WTC11 (cell line): ENCODE measurements at regions not wholly inside any gene's neighbourhood (a gene's known extent, or its start where the extent isn't known, plus 50 kb on each side); places are given as distances from the start of the nearest gene placed in this dataset.

ENCODE experiments used
- GABPB1 ChIP-seq: sonication (generic); formaldehyde crosslinking; IDR thresholded peaks from 2 replicates; pipeline ENCODE4 v1.8.1; 2023; ENCODE audit warnings: mild to moderate bottlenecking, missing genetic modification reagents
- OVOL2 ChIP-seq: fragments of 250-450 bp; sonication (Bioruptor Pico); IDR thresholded peaks from 2 replicates; pipeline ENCODE4 v1.9.0; 2021; ENCODE audit warnings: mild to moderate bottlenecking, borderline replicate concordance
- SMAD3 ChIP-seq: sonication (generic); formaldehyde crosslinking; IDR thresholded peaks from 2 replicates; pipeline ENCODE4 v1.8.0; 2022; ENCODE audit warnings: missing genetic modification reagents, mild to moderate bottlenecking, borderline replicate concordance
- SP1 ChIP-seq: sonication (generic); formaldehyde crosslinking; conservative IDR thresholded peaks from 2 replicates; pipeline ENCODE4 v1.8.1; 2022; ENCODE audit warnings: missing genetic modification reagents
- TF ChIP-seq, protein P1 (sequence below): fragments of 200-600 bp; IDR thresholded peaks from 2 replicates; pipeline ENCODE4 v1.8.0; 2022; ENCODE audit warnings: antibody characterized with exemption
- TF ChIP-seq, protein P2 (sequence below): fragments of 250-450 bp; sonication (Bioruptor Pico); conservative IDR thresholded peaks from 2 replicates; pipeline ENCODE4 v1.9.0; 2021; ENCODE audit warnings: mild to moderate bottlenecking
- TF ChIP-seq, protein P3 (sequence below): sonication (generic); formaldehyde crosslinking; IDR thresholded peaks from 2 replicates; pipeline ENCODE4 v1.8.1; 2023; ENCODE audit warnings: mild to moderate bottlenecking, missing genetic modification reagents, moderate library complexity
- TF ChIP-seq, protein P4 (sequence below): sonication (generic); formaldehyde crosslinking; IDR thresholded peaks from 2 replicates; pipeline ENCODE4 v1.8.1; 2022; ENCODE audit warnings: low read depth, missing genetic modification reagents, borderline replicate concordance
- TF ChIP-seq, protein P5 (sequence below): sonication (generic); formaldehyde crosslinking; IDR thresholded peaks from 2 replicates; pipeline ENCODE4 v1.8.1; 2023; ENCODE audit warnings: mild to moderate bottlenecking, missing genetic modification reagents

DNA sequence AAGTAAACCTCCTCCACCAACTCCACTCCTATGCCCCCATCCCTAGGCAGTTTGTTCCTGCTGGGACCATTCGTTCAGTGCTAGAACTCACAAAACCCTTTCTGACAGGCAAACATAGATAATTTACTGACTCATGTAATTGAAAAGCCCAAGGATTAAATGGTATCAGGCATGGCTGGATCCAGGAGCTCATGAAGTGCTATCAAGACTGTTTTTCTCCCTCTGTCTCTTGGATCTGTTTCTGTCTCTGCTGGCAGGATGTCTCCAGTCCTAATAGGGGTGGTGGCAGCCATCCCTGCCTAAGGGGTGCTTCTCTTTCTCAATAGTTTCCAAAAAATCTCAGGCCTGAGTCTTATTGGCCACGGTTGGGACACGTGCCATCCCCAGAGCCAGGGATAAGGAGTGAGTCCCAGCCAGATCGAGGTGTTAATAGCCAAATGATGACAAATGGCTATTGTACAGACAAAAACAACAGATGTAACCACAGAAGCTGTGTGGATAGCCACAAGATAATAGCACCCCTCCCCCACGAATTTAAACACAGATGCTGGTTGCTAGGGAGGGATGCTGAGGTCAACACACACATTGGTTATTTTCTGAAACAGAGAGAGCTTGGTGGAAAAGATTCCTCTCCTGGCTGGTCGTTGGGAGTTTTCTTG is 168.6 kb downstream of the SHQ1 start:
- TF ChIP-seq, protein P1, sequence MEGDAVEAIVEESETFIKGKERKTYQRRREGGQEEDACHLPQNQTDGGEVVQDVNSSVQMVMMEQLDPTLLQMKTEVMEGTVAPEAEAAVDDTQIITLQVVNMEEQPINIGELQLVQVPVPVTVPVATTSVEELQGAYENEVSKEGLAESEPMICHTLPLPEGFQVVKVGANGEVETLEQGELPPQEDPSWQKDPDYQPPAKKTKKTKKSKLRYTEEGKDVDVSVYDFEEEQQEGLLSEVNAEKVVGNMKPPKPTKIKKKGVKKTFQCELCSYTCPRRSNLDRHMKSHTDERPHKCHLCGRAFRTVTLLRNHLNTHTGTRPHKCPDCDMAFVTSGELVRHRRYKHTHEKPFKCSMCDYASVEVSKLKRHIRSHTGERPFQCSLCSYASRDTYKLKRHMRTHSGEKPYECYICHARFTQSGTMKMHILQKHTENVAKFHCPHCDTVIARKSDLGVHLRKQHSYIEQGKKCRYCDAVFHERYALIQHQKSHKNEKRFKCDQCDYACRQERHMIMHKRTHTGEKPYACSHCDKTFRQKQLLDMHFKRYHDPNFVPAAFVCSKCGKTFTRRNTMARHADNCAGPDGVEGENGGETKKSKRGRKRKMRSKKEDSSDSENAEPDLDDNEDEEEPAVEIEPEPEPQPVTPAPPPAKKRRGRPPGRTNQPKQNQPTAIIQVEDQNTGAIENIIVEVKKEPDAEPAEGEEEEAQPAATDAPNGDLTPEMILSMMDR, result no peak
- TF ChIP-seq SMAD3 (no peak), SP1 (CRISPR knock-in tag) (no peak), GABPB1 (CRISPR knock-in tag) (no peak), OVOL2 (CRISPR knock-in tag) (no peak)
- TF ChIP-seq, protein P2, sequence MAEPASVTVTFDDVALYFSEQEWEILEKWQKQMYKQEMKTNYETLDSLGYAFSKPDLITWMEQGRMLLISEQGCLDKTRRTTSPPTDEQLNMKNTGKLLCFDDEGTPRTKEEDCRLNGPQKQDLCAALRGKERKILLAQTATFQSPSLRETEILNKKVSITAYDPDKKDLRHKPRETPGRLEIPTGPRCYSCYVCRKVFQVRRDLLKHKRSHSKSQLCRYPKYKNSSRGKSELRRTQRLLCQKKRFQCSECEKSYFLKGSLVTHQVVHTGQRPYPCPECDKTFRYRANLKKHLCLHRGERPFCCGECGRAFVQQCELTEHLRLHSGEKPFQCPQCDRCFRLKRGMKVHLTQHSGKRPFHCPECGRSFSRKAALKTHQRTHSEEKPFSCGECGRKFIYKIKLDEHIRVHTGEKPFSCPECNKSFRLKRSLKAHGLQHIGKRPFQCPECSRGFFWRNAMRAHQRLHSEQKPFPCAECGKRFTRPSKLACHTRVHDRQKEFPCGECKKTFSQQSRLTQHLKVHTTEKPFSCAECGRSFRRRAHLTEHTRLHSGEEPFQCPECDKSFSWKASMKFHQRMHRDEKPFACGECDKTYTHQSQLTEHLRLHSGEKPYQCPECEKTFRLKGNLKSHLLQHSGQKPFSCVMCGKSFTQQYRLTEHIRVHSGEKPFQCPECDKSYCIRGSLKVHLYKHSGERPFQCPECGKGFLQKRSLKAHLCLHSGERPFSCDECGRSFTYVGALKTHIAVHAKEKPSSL, result no peak
- TF ChIP-seq, protein P3, sequence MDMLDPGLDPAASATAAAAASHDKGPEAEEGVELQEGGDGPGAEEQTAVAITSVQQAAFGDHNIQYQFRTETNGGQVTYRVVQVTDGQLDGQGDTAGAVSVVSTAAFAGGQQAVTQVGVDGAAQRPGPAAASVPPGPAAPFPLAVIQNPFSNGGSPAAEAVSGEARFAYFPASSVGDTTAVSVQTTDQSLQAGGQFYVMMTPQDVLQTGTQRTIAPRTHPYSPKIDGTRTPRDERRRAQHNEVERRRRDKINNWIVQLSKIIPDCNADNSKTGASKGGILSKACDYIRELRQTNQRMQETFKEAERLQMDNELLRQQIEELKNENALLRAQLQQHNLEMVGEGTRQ (CRISPR knock-in tag), result no peak
- TF ChIP-seq, protein P4, sequence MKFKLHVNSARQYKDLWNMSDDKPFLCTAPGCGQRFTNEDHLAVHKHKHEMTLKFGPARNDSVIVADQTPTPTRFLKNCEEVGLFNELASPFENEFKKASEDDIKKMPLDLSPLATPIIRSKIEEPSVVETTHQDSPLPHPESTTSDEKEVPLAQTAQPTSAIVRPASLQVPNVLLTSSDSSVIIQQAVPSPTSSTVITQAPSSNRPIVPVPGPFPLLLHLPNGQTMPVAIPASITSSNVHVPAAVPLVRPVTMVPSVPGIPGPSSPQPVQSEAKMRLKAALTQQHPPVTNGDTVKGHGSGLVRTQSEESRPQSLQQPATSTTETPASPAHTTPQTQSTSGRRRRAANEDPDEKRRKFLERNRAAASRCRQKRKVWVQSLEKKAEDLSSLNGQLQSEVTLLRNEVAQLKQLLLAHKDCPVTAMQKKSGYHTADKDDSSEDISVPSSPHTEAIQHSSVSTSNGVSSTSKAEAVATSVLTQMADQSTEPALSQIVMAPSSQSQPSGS (CRISPR knock-in tag), result no peak
- TF ChIP-seq, protein P5, sequence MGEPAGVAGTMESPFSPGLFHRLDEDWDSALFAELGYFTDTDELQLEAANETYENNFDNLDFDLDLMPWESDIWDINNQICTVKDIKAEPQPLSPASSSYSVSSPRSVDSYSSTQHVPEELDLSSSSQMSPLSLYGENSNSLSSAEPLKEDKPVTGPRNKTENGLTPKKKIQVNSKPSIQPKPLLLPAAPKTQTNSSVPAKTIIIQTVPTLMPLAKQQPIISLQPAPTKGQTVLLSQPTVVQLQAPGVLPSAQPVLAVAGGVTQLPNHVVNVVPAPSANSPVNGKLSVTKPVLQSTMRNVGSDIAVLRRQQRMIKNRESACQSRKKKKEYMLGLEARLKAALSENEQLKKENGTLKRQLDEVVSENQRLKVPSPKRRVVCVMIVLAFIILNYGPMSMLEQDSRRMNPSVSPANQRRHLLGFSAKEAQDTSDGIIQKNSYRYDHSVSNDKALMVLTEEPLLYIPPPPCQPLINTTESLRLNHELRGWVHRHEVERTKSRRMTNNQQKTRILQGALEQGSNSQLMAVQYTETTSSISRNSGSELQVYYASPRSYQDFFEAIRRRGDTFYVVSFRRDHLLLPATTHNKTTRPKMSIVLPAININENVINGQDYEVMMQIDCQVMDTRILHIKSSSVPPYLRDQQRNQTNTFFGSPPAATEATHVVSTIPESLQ (CRISPR knock-in tag), result no peak
